HG03175 (cell line): ENCODE measurements at regions not wholly inside any gene's neighbourhood (a gene's known extent, or its start where the extent isn't known, plus 50 kb on each side); places are given as distances from the start of the nearest gene placed in this dataset.
"Not testable (repeated sequence)": the region's sequence is repeated elsewhere in the genome, so short reads cannot be mapped to it uniquely, and the experiment has no call there.

Experiments used
- ATAC-seq: cut with Tn5 transposase; IDR thresholded peaks from one replicate; pipeline ENCODE4 v1.9.1; 2021; ENCODE audit warnings: mild to moderate bottlenecking, moderate library complexity; ENCODE audit not compliant: unreplicated experiment

- ATAC-seq = not testable (repeated sequence)
Measured at GRCh38 chr3:195974281-195974680, 65.9 kb upstream of the TNK2 start.

DNA sequence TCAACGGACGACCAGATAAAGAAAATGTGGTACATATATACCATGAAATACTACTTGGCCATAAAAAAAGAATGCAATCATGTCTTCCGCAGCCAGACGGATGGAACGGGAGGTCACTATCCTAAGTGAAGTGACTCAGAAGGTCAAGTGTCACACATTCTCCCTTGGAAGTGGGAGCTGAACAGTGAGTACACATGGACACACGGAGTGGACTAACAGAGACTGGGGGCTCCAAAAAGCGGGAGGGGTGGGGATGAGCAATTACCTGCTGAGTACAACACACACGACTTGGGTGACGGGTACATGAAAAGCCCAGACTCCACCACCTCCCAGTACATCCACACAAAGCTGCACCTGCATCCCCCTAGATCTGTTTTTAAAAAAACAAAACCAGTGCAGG is 62.5 kb upstream of the TNK2 start:
- not testable (repeated sequence) for ATAC-seq

DNA sequence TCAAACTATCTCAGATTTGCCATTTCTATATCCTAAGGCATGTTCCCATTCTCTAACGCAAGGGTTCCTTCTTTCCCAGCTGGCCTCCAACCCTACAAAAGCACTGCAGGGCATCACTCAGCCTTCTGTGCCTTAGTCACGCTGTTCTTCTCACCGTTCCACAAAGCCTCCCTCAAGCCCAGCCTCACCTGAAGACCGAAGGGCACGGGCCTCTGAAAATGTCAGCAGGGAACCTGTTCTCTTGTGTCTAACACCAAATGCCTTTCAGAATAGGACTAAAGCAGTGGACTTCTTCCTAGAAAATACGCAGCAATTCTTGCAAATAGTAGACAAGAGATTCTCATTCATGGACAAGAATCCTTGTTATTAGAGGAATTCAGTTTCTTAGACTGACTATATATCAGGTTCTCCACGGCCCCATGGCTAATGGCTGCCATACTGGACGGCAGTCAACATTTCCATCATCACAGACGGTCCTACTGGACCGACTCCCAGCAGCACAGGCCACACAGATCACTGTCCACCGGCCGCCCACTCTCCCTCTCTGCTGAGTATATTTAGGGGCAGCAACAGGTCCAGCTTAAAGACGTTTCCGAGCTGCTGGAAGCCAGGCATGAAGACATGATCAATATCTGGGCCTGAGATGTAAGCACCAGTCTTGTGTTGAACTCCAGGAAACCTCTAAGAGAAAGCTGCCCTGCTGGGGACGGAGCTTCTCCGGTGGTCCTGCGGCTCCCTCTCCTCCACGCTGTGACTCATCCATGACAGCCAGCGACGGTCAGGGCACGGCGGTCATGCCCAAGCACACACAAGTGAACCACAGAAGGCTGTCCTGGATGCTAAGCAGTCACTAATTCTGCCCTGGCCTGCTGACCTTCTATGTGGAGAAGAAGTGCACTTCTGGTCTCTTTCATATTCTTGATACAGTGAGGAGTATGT is 61.8 kb upstream of the TNK2 start:
- not testable (repeated sequence) for ATAC-seq

DNA sequence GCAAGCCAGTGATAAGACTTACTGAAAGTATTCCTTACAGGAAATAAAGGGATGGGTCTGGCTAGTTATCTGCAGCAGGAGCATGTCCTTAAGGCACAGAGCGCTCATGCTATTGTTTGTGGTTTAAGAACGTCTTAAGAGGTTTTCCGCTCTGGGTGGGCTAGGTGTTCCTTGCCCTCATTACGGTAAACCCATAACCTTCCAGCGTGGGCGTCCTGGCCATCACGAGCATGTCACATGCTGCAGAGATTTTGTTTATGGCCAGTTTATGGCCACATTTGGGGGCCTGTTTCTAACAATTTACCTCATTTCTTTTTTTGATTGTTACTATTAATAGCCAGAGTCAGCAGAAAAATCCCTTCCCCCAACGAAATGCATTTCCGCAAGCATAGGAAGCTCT is 61.0 kb upstream of the TNK2 start:
- ATAC-seq = not testable (repeated sequence)

- not testable (repeated sequence) for ATAC-seq
Measured at GRCh38 chr3:195968104-195968503, 59.8 kb upstream of the TNK2 start.

- not testable (repeated sequence) for ATAC-seq
Measured at GRCh38 chr3:195967387-195967720, 59.0 kb upstream of the TNK2 start.

DNA sequence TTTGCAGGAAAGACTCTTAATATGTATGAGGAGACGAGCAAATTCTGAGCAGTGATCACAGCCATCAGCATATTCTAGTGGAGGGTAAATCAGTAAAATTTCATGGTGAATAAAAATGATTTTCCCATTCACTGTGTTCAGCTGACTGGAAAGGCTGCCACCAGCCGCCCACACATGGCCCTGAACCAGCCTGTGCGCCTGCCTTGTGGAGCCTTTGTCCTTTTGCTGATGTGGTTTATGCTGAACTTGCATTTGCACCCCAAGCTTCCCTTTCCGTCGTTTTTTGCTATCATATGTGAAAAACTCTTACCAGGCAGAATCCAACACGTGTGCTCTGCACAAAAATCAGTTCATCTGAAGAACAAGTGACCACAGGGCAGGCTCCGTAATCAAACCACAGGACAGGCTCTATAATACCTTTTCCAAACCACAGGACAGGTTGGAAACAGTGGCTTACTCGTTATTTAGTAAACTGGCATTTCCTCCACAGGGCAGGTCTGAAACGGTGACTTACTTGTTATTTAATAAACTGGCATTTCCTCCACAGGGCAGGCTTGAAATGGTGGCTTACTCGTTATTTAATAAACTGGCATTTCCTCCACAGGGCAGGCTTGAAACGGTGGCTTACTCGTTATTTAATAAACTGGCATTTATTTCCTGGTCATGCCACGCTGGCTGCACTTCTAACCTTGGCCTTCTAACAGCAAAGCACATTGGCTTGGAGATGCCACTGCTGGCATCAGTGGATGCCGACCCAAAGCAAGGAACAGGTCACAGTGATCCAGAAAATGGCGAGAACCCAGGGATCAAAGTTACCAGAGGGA is 58.4 kb upstream of the TNK2 start:
- not testable (repeated sequence) for ATAC-seq

DNA sequence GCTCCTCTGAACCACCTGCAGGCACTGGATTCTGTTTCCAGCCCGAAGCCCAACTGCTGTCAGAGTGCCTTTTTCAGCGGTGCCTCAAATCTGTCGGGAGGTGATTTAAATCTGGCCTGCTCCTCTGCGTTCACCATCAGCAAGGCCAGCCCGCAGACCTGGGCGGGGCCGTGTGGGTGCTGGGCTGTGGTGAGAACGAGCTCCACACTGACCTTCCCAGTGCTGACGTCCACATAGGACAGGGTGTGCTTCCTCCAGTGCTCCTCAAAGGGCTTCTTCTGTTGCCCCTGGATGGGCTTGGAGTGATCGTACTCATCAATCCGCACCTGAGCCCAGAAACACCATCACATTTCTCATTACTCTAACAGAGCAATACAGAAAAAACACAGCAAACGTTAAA is 56.9 kb upstream of the TNK2 start:
- ATAC-seq = not testable (repeated sequence)

DNA sequence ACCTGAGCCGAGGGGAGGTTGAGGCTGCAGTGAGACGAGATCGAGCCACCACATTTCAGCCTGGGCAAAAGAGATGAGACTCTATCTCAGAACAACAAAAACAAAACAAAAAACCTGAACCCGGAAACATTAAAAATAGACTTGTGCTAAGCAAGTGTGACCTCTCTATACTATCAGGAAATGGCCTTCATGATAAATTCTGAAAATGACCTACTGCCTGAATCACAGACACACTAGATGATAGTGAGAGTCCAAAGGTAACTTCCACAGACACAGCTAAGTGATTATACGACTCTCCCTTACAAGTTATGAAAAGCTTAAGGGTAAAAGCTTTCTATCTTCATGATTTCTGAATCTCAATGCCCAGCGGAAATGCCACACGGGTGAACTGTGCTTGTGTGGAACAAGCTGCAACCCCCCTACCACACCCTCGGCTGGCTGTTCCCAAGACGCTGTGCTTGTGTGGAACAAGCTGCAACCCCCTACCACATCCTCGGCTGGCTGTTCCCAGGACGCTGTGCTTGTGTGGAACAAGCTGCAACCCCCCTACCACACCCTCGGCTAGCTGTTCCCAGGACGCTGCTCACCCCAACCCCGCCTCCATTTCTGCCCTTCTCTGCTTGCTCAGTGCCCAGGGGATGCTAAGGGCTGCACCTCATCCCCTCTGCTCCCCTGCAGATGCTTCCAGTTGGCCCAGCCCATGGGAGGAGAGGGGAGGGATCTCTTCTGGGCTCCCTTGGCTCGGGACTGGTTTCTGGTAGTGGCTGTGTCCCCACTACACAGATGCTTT is 56.2 kb upstream of the TNK2 start:
- not testable (repeated sequence) for ATAC-seq

GRCh38 chr3:195962222-195962621 is 53.9 kb upstream of the TNK2 start:
- not testable (repeated sequence) for ATAC-seq

DNA sequence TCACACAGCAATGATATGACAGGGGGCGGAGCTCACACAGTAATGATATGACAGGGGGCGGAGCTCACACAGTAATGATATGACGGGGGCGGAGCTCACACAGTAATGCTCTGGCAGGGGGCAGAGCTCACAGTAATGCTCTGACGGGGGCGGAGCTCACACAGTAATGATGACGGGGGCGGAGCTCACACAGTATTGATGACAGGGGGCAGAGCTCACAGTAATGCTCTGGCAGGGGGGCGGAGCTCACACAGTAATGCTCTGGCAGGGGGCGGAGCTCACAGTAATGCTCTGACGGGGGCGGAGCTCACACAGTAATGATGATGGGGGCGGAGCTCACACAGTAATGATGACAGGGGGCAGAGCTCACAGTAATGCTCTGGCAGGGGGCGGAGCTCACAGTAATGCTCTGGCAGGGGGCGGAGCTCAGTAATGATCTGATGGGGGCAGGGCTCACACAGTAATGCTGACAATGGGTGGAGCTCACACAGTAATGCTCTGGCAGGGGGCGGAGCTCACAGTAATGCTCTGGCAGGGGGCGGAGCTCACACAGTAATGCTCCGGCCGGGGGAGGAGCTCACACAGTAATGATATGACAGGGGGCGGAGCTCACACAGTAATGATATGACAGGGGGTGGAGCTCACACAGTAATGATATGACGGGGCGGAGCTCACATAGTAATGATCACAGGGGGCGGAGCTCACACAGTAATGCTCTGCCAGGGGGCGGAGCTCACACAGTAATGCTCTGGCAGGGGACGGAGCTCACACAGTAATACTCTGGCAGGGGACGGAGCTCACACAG is 52.8 kb upstream of the TNK2 start:
- not testable (repeated sequence) for ATAC-seq

DNA sequence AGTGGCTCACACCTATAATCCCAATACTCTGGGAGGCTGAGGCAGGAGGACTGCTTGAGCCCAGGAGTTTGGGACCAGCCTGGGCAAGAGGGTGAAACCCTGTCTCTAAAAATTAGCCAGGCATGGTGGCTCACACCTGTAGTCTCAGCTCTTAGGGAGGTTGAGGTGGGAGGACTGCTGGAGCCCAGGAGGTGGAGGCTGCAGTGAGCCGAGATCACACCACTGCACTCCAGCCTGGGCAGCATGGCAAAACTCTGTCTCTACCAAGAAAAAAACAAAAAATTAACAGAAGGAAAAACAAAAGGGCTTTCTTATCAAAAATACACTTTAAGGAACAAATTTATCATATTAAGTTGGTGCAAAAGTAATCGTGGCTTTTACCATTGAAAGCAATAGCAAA is 51.8 kb upstream of the TNK2 start:
- ATAC-seq = not testable (repeated sequence)

- ATAC-seq = not testable (repeated sequence)
Measured at GRCh38 chr3:195959367-195960157, 51.2 kb upstream of the TNK2 start.

- ATAC-seq = not testable (repeated sequence)
Measured at GRCh38 chr3:195958736-195959135, 50.4 kb upstream of the TNK2 start.
